ENCODE measurements at regions not wholly inside any gene's neighbourhood (a gene's known extent, or its start where the extent isn't known, plus 50 kb on each side); places are given as distances from the start of the nearest gene placed in this dataset.

DNA sequence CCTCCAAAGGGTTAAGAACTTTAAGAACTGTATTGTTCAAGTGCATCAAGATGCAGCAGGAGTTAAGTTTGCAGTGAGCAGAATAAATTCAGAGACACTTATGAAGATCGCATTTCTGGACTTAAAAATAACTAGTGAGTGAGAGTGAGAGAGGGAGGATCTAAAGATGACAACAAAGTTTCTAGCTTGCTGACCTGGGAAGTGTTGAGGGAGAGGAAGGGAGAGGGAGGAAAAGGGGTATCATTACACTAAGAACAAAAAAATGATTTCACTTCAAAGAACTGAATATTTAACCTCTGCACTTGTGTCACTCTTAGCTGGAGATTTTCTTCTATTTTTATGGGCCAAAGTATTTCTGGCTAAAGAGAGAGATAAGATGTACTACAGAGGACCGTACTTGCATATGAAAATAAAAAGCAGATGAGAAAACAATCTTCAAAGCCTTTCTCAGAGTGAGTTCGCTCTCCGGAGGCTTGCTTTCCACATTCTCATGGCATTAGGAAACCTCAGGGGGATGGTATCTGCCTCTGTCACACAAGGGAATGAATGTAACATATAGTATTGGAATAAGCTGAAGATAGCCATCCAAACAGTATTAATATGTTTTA is 91.4 kb upstream of the TJP1 start:
- H3K27ac ChIP-seq (replicated peaks), result no peak overlapping the region
- peaks cover 7% of the 10 kb centered on the region for H3K27me3 ChIP-seq (ENCODE audit: insufficient read depth, poor library complexity, severe bottlenecking)
- no peak for DNase-seq (ENCODE audit: low read depth in 1 of 2, low spot score in 1 of 2)
- no peak overlapping the region for H3K4me3 ChIP-seq (replicated peaks; ENCODE audit: insufficient read depth, low read length)
- TF ChIP-seq, protein P1, sequence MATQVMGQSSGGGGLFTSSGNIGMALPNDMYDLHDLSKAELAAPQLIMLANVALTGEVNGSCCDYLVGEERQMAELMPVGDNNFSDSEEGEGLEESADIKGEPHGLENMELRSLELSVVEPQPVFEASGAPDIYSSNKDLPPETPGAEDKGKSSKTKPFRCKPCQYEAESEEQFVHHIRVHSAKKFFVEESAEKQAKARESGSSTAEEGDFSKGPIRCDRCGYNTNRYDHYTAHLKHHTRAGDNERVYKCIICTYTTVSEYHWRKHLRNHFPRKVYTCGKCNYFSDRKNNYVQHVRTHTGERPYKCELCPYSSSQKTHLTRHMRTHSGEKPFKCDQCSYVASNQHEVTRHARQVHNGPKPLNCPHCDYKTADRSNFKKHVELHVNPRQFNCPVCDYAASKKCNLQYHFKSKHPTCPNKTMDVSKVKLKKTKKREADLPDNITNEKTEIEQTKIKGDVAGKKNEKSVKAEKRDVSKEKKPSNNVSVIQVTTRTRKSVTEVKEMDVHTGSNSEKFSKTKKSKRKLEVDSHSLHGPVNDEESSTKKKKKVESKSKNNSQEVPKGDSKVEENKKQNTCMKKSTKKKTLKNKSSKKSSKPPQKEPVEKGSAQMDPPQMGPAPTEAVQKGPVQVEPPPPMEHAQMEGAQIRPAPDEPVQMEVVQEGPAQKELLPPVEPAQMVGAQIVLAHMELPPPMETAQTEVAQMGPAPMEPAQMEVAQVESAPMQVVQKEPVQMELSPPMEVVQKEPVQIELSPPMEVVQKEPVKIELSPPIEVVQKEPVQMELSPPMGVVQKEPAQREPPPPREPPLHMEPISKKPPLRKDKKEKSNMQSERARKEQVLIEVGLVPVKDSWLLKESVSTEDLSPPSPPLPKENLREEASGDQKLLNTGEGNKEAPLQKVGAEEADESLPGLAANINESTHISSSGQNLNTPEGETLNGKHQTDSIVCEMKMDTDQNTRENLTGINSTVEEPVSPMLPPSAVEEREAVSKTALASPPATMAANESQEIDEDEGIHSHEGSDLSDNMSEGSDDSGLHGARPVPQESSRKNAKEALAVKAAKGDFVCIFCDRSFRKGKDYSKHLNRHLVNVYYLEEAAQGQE (IDR thresholded peaks at IDR 0.05; ENCODE audit: insufficient replicate concordance, low read depth), result no peak
- TF ChIP-seq SPI1 (IDR thresholded peaks at IDR 0.05; ENCODE audit: borderline replicate concordance, low read depth) (no peak), GABPA (IDR thresholded peaks at IDR 0.05; ENCODE audit: low read depth) (no peak), POLR2AphosphoS5 (IDR thresholded peaks at IDR 0.05; ENCODE audit: low read depth) (no peak)
- TF ChIP-seq, protein P2, sequence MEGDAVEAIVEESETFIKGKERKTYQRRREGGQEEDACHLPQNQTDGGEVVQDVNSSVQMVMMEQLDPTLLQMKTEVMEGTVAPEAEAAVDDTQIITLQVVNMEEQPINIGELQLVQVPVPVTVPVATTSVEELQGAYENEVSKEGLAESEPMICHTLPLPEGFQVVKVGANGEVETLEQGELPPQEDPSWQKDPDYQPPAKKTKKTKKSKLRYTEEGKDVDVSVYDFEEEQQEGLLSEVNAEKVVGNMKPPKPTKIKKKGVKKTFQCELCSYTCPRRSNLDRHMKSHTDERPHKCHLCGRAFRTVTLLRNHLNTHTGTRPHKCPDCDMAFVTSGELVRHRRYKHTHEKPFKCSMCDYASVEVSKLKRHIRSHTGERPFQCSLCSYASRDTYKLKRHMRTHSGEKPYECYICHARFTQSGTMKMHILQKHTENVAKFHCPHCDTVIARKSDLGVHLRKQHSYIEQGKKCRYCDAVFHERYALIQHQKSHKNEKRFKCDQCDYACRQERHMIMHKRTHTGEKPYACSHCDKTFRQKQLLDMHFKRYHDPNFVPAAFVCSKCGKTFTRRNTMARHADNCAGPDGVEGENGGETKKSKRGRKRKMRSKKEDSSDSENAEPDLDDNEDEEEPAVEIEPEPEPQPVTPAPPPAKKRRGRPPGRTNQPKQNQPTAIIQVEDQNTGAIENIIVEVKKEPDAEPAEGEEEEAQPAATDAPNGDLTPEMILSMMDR (IDR thresholded peaks at IDR 0.05; ENCODE audit: insufficient read depth, low read length), result no peak

GRCh38 chr15:29911705-29912104 is 89.4 kb upstream of the TJP1 start:
- H3K27me3 ChIP-seq (ENCODE audit: insufficient read depth, poor library complexity, severe bottlenecking), result peaks cover 4% of the 10 kb centered on the region
- DNase-seq (ENCODE audit: low read depth in 1 of 2, low spot score in 1 of 2), result no peak
- H3K4me3 ChIP-seq (replicated peaks; ENCODE audit: insufficient read depth, low read length), result no peak overlapping the region

DNA sequence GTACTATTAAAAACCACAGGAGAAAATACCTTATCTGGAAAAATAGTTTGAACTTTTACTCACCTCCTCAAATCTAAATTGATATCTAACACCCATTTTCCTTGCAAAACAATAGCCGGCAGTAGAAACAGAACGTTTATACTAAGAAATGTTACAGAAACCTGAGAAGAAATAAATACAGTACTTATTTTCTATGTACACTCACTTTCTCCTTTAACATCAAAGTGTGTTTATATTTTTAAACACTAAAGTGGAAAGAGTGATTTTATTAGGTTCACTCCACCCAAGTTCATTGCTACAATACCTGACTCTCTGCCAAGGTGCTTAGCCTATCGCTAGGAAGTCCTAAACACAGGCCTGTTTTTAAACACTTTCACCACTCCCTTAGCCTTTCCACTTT is 87.8 kb upstream of the TJP1 start:
- no peak overlapping the region for H3K27ac ChIP-seq (replicated peaks)
- H3K27me3 ChIP-seq (ENCODE audit: insufficient read depth, poor library complexity, severe bottlenecking), result no peaks in the 10 kb centered on the region
- H3K4me3 ChIP-seq (replicated peaks; ENCODE audit: insufficient read depth, low read length), result no peak overlapping the region
- no peak for TF ChIP-seq SPI1 (IDR thresholded peaks at IDR 0.05; ENCODE audit: borderline replicate concordance, low read depth)
- TF ChIP-seq POLR2AphosphoS5 (IDR thresholded peaks at IDR 0.05; ENCODE audit: low read depth), result no peak
- TF ChIP-seq GABPA (IDR thresholded peaks at IDR 0.05; ENCODE audit: low read depth), result no peak
- TF ChIP-seq, protein P1 (IDR thresholded peaks at IDR 0.05; ENCODE audit: insufficient replicate concordance, low read depth), result no peak
- TF ChIP-seq, protein P2 (IDR thresholded peaks at IDR 0.05; ENCODE audit: insufficient read depth, low read length), result no peak
- DNase-seq (ENCODE audit: low read depth in 1 of 2, low spot score in 1 of 2), result no peak

More at GRCh38 chr15:29911705-29912104, 89.4 kb upstream of the TJP1 start:
- no peak for TF ChIP-seq GABPA (IDR thresholded peaks at IDR 0.05; ENCODE audit: low read depth)
- no peak overlapping the region for H3K27ac ChIP-seq (replicated peaks)

GRCh38 chr15:29904757-29905417 is 82.6 kb upstream of the TJP1 start:
- no peak for DNase-seq (ENCODE audit: low read depth in 1 of 2, low spot score in 1 of 2)
- H3K4me3 ChIP-seq (replicated peaks; ENCODE audit: insufficient read depth, low read length), result no peak overlapping the region
- no peaks in the 10 kb centered on the region for H3K27me3 ChIP-seq (ENCODE audit: insufficient read depth, poor library complexity, severe bottlenecking)
- no peak overlapping the region for H3K27ac ChIP-seq (replicated peaks)
- TF ChIP-seq, protein P1 (IDR thresholded peaks at IDR 0.05; ENCODE audit: insufficient replicate concordance, low read depth), result no peak
- TF ChIP-seq GABPA (IDR thresholded peaks at IDR 0.05; ENCODE audit: low read depth), result no peak
- TF ChIP-seq, protein P2 (IDR thresholded peaks at IDR 0.05; ENCODE audit: insufficient read depth, low read length), result no peak
- no peak for TF ChIP-seq POLR2AphosphoS5 (IDR thresholded peaks at IDR 0.05; ENCODE audit: low read depth)
- TF ChIP-seq SPI1 (IDR thresholded peaks at IDR 0.05; ENCODE audit: borderline replicate concordance, low read depth), result no peak
